Astrocyte (in vitro differentiated cells and primary cell): ENCODE measurements at regions not wholly inside any gene's neighbourhood (a gene's known extent, or its start where the extent isn't known, plus 50 kb on each side); places are given as distances from the start of the nearest gene placed in this dataset.

Experiments used
- CTCF ChIP-seq: IDR thresholded peaks from 2 replicates; pipeline ENCODE4 v1.5.1; 2011; ENCODE audit warnings: low read depth, mild to moderate bottlenecking, inconsistent platforms, low read length, moderate library complexity; ENCODE audit not compliant: insufficient read depth
- EZH2 ChIP-seq: IDR thresholded peaks from 2 replicates; pipeline ENCODE4 v1.6.1; 2012; ENCODE audit warnings: mild to moderate bottlenecking, low read length, inconsistent platforms; ENCODE audit not compliant: insufficient read depth

DNA sequence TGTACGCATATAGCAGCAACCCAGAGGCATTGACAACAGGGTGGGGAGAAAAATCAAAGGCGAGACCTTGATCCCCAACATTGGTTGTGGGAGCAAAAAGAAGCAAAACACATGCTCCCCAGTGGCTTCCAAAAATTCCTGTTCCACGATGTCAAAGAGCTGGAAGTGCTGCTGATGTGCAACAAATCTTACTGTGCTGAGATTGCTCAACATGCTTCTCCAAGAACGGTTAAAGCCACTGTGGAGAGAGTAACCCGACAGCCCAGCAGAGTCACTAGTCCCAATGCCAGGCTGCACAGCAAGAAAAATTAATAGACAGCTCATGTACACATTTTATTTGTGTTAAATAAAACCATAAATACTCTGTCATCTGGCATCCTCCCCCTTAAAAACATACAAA lies 179.9 kb upstream of the PFN2 start:
- TF ChIP-seq CTCF, result no peak
- no peak for TF ChIP-seq EZH2
